Right atrium auricular region (tissue), 2 donors: ENCODE measurements at regions not wholly inside any gene's neighbourhood (a gene's known extent, or its start where the extent isn't known, plus 50 kb on each side); places are given as distances from the start of the nearest gene placed in this dataset.

Experiments used
- DNase-seq: peaks from one replicate; pipeline ENCODE4 v3.0.0-alpha.2; 2019; ENCODE audit warnings: low spot score
- H3K27ac ChIP-seq, 2 donors: fragments of 200-600 bp; sonication (generic); 1 replicate in 1 of 2; 2 replicates in 1 of 2; pipeline ENCODE4 v1.5.1; 2016 to 2019
- H3K27me3 ChIP-seq, 2 donors: fragments of 200-600 bp; sonication (generic); one replicate each; pipeline versions ENCODE4 v1.5.1 to v1.6.0; 2017 to 2019
- H3K36me3 ChIP-seq: fragments of 200-600 bp; sonication (generic); one replicate; pipeline ENCODE4 v1.5.1; 2016
- H3K4me1 ChIP-seq, 2 donors: fragments of 200-600 bp; sonication (generic); one replicate each; pipeline versions ENCODE4 v1.5.1 to v1.6.0; 2017 to 2019
- H3K4me3 ChIP-seq, 2 donors: fragments of 200-600 bp; sonication (generic); 1 replicate in 1 of 2; 2 replicates in 1 of 2; pipeline ENCODE4 v1.5.1; 2017 to 2019; ENCODE audit warnings: mild to moderate bottlenecking in 1 of 2, moderate library complexity in 1 of 2
- H3K9me3 ChIP-seq, 2 donors: fragments of 200-600 bp; sonication (generic); one replicate each; pipeline ENCODE4 v1.5.1; 2019
- TF ChIP-seq, protein P1 (sequence below), 2 donors: fragments of 200-600 bp; sonication (generic); IDR thresholded peaks; one replicate each; pipeline ENCODE4 v1.5.1; 2019; ENCODE audit warnings: antibody characterized with exemption in 2 of 2

DNA sequence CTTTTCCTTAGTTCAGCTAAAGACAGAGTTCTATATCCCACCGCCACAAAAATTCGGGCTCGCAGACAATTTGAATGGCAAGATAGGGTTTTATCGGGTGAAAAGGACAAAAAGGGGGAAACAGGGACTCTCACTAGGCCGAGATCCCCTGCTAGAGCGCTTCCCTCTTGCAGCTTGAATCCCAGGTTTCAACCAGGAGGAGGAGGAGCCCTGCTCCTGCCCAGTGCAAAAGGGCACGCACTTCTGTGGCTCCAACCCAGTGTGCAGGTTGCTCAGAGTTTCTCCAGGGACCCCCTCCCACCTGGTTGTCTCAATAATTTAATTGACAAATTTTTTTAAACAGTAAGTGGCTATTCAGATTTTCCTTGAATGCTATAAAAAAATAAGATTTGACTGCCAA lies 152.6 kb upstream of the LUZP2 start:
- no peak for DNase-seq
- H3K27ac ChIP-seq = no peak overlapping the region
- no peaks in the 10 kb centered on the region for H3K27me3 ChIP-seq
- H3K4me1 ChIP-seq = no peaks in the 10 kb centered on the region
- no peaks in the 10 kb centered on the region for H3K9me3 ChIP-seq
- H3K4me3 ChIP-seq = no peak overlapping the region
- H3K36me3 ChIP-seq = no peaks in the 10 kb centered on the region
- TF ChIP-seq, protein P1, sequence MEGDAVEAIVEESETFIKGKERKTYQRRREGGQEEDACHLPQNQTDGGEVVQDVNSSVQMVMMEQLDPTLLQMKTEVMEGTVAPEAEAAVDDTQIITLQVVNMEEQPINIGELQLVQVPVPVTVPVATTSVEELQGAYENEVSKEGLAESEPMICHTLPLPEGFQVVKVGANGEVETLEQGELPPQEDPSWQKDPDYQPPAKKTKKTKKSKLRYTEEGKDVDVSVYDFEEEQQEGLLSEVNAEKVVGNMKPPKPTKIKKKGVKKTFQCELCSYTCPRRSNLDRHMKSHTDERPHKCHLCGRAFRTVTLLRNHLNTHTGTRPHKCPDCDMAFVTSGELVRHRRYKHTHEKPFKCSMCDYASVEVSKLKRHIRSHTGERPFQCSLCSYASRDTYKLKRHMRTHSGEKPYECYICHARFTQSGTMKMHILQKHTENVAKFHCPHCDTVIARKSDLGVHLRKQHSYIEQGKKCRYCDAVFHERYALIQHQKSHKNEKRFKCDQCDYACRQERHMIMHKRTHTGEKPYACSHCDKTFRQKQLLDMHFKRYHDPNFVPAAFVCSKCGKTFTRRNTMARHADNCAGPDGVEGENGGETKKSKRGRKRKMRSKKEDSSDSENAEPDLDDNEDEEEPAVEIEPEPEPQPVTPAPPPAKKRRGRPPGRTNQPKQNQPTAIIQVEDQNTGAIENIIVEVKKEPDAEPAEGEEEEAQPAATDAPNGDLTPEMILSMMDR (IDR thresholded peaks at IDR 0.05) = no peak

GRCh38 chr11:24348908-24349307 lies 147.9 kb upstream of the LUZP2 start:
- H3K4me1 ChIP-seq = no peaks in the 10 kb centered on the region
- no peaks in the 10 kb centered on the region for H3K9me3 ChIP-seq
- no peak overlapping the region for H3K27ac ChIP-seq
- TF ChIP-seq, protein P1 (IDR thresholded peaks at IDR 0.05) = no peak
- DNase-seq = no peak
- H3K36me3 ChIP-seq = no peaks in the 10 kb centered on the region
- H3K4me3 ChIP-seq = no peak overlapping the region
- no peaks in the 10 kb centered on the region for H3K27me3 ChIP-seq

DNA sequence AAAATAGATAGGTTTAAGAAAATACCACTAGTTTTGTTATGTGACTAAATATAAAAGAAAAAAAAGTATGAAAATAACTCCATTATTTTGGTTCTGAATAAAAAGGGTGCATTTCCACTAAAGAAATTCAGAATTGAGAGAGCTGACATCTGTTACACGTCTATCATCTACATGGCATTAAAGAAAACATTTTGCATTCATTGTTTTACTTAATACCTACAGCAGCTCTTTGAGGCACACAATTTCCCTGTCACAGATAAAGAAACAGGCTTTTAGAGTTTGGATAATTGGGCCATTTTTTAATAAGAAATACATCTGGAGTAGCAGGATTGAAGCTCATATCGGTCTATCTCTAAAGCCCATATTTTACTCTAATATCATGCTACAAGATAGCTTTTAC lies 145.7 kb upstream of the LUZP2 start:
- Histone ChIP-seq H3K27ac (no peak overlapping the region), H3K27me3 (no peaks in the 10 kb centered on the region)
- no peak for DNase-seq

DNA sequence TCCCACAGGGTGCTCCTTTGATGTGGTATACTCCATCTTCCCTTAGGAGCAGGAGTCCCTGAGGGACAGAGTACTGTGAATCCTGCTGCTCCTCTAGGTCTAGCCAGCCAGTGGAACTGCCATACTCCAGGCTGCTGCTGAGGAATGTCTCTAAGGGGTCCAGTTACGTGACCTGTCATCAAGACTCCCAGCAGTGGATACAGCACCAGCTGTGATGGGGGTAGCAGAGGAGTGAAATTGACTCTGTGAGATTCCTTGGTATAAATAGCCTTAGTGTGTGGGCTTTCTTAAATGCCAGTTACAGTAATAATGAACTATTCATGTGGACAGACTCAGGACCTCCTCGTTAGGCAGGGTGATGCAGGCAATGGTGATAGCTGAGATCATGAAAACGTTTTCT lies 140.4 kb upstream of the LUZP2 start:
- Histone ChIP-seq H3K27ac (no peak overlapping the region), H3K4me3 (no peak overlapping the region), H3K9me3 (no peaks in the 10 kb centered on the region), H3K4me1 (no peaks in the 10 kb centered on the region), H3K27me3 (no peaks in the 10 kb centered on the region), H3K36me3 (no peaks in the 10 kb centered on the region)
- TF ChIP-seq, protein P1 (IDR thresholded peaks at IDR 0.05) = no peak
- no peak for DNase-seq

More for the DNA sequence above, 145.7 kb upstream of the LUZP2 start:
- H3K9me3 ChIP-seq = no peaks in the 10 kb centered on the region
- no peaks in the 10 kb centered on the region for H3K4me1 ChIP-seq
- TF ChIP-seq, protein P1 (IDR thresholded peaks at IDR 0.05) = no peak
- no peaks in the 10 kb centered on the region for H3K36me3 ChIP-seq
- no peak overlapping the region for H3K4me3 ChIP-seq

DNA sequence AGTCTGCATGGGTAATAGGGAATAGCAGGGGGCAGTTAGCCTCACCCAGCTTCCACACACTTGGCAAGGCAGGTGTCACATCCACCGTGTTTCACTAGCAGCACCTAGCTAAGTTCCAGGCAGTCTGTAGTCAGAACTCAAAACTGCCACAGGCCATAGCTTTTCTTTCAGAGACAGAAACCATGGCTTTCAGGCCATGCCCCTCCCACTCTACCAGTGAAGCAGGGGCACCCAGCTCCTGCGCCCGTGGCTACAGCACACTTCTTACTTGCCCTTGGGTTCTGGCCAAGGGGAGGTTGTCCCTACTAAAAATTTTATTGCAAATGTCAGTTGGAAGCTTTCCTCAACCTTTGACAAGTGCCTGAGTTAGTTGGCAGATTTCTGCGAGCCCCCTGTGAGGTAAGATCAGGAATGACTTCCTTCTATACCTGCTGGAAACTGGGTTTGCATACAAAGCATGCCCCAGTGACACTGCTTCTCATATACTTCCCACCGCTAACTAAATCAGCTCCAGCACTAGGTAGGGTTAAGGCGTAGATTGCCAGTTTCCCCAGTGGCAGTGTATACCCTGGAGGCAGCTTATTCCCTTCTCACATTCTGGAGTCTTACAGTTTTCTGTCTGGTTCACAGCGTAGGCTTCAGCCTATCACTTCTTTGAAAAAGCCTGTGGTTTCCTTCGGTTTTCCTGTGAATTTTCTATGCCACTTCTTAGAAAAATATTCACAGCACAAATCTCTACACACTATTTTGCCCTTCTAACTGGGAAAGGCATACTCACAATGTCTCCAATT lies 139.0 kb upstream of the LUZP2 start:
- no peaks in the 10 kb centered on the region for H3K4me1 ChIP-seq
- no peak overlapping the region for H3K4me3 ChIP-seq
- DNase-seq = no peak
- H3K9me3 ChIP-seq = no peaks in the 10 kb centered on the region
- no peaks in the 10 kb centered on the region for H3K27me3 ChIP-seq
- TF ChIP-seq, protein P1 (IDR thresholded peaks at IDR 0.05) = no peak
- H3K36me3 ChIP-seq = no peaks in the 10 kb centered on the region
- H3K27ac ChIP-seq = no peak overlapping the region

- TF ChIP-seq, protein P1 (IDR thresholded peaks at IDR 0.05) = no peak
- no peaks in the 10 kb centered on the region for H3K4me1 ChIP-seq
- H3K4me3 ChIP-seq = no peak overlapping the region
- H3K36me3 ChIP-seq = no peaks in the 10 kb centered on the region
- no peaks in the 10 kb centered on the region for H3K9me3 ChIP-seq
- H3K27me3 ChIP-seq = no peaks in the 10 kb centered on the region
- no peak overlapping the region for H3K27ac ChIP-seq
- no peak for DNase-seq
Measured at GRCh38 chr11:24372491-24372890, 124.4 kb upstream of the LUZP2 start.
